ENCODE measurements at regions not wholly inside any gene's neighbourhood (a gene's known extent, or its start where the extent isn't known, plus 50 kb on each side); places are given as distances from the start of the nearest gene placed in this dataset.

GRCh38 chr12:93019212-93019927, 90.3 kb upstream of the EEA1 start:
- TF ChIP-seq EZH2phosphoT487 (conservative IDR thresholded peaks at IDR 0.05; ENCODE audit: low read length) (no peak), CTCF (IDR thresholded peaks at IDR 0.05; ENCODE audit: insufficient read depth, low read length, poor library complexity, severe bottlenecking) (no peak)
- H3K27ac ChIP-seq (ENCODE audit: low read depth, low read length) = no peak overlapping the region
- H3K4me3 ChIP-seq (ENCODE audit: insufficient read depth, low read length, poor library complexity, severe bottlenecking) = no peak overlapping the region
- H3K9me3 ChIP-seq (ENCODE audit: insufficient read depth, low read length) = no peaks in the 10 kb centered on the region
- no peaks in the 10 kb centered on the region for H3F3A ChIP-seq (ENCODE audit: insufficient read depth)
- no peaks in the 10 kb centered on the region for H3K79me2 ChIP-seq (ENCODE audit: insufficient read depth, low read length)
- no peaks in the 10 kb centered on the region for H3K36me3 ChIP-seq (ENCODE audit: low read length)
- no peak overlapping the region for H3K4me2 ChIP-seq (ENCODE audit: low read depth, low read length, poor library complexity, severe bottlenecking)
- H3K9ac ChIP-seq (ENCODE audit: low read length) = no peak overlapping the region
- H4K20me1 ChIP-seq (ENCODE audit: low read depth, low read length) = no peaks in the 10 kb centered on the region
- no peaks in the 10 kb centered on the region for H3K27me3 ChIP-seq (ENCODE audit: low read length)
- no peak overlapping the region for H2AFZ ChIP-seq (ENCODE audit: low read depth, low read length, severe bottlenecking)
- H3K9me2 ChIP-seq (replicated peaks; ENCODE audit: insufficient read depth, low read length) = no peaks in the 10 kb centered on the region

- Histone ChIP-seq H3K9me3 (ENCODE audit: insufficient read depth, low read length) (no peaks in the 10 kb centered on the region), H3K9me2 (replicated peaks; ENCODE audit: insufficient read depth, low read length) (no peaks in the 10 kb centered on the region), H3F3A (ENCODE audit: insufficient read depth) (no peaks in the 10 kb centered on the region), H3K27ac (ENCODE audit: low read depth, low read length) (no peak overlapping the region), H3K4me3 (ENCODE audit: insufficient read depth, low read length, poor library complexity, severe bottlenecking) (no peak overlapping the region), H3K27me3 (ENCODE audit: low read length) (no peaks in the 10 kb centered on the region), H2AFZ (ENCODE audit: low read depth, low read length, severe bottlenecking) (no peak overlapping the region), H4K20me1 (ENCODE audit: low read depth, low read length) (no peaks in the 10 kb centered on the region), H3K79me2 (ENCODE audit: insufficient read depth, low read length) (no peaks in the 10 kb centered on the region), H3K9ac (ENCODE audit: low read length) (no peak overlapping the region), H3K36me3 (ENCODE audit: low read length) (no peaks in the 10 kb centered on the region), H3K4me2 (ENCODE audit: low read depth, low read length, poor library complexity, severe bottlenecking) (no peak overlapping the region)
- TF ChIP-seq EZH2phosphoT487 (conservative IDR thresholded peaks at IDR 0.05; ENCODE audit: low read length) = no peak
These were observed 91.0 kb upstream of the EEA1 start for GRCh38 chr12:93019975-93020630.

- H3K9me3 ChIP-seq (ENCODE audit: insufficient read depth, low read length) = no peaks in the 10 kb centered on the region
- H3K9ac ChIP-seq (ENCODE audit: low read length) = no peak overlapping the region
- H4K20me1 ChIP-seq (ENCODE audit: low read depth, low read length) = no peaks in the 10 kb centered on the region
- no peak overlapping the region for H2AFZ ChIP-seq (ENCODE audit: low read depth, low read length, severe bottlenecking)
- no peaks in the 10 kb centered on the region for H3K36me3 ChIP-seq (ENCODE audit: low read length)
- H3K9me2 ChIP-seq (replicated peaks; ENCODE audit: insufficient read depth, low read length) = no peaks in the 10 kb centered on the region
- TF ChIP-seq EZH2phosphoT487 (conservative IDR thresholded peaks at IDR 0.05; ENCODE audit: low read length) (no peak), CTCF (IDR thresholded peaks at IDR 0.05; ENCODE audit: insufficient read depth, low read length, poor library complexity, severe bottlenecking) (no peak)
- no peaks in the 10 kb centered on the region for H3F3A ChIP-seq (ENCODE audit: insufficient read depth)
- no peaks in the 10 kb centered on the region for H3K27me3 ChIP-seq (ENCODE audit: low read length)
- no peak overlapping the region for H3K27ac ChIP-seq (ENCODE audit: low read depth, low read length)
- no peaks in the 10 kb centered on the region for H3K79me2 ChIP-seq (ENCODE audit: insufficient read depth, low read length)
- no peak overlapping the region for H3K4me2 ChIP-seq (ENCODE audit: low read depth, low read length, poor library complexity, severe bottlenecking)
- no peak overlapping the region for H3K4me3 ChIP-seq (ENCODE audit: insufficient read depth, low read length, poor library complexity, severe bottlenecking)
These were observed 91.8 kb upstream of the EEA1 start for GRCh38 chr12:93020631-93021597.

All from SU-DHL-6 (cell line).